Left colon (tissue), 2 donors: ENCODE measurements at regions not wholly inside any gene's neighbourhood (a gene's known extent, or its start where the extent isn't known, plus 50 kb on each side); places are given as distances from the start of the nearest gene placed in this dataset.

Experiments
- ATAC-seq: fragments of 200-7000 bp; cut with Tn5 transposase; one replicate; pipeline ENCODE4 v1.9.1; 2020; ENCODE audit warnings: mild to moderate bottlenecking, moderate library complexity
- DNase-seq, 2 donors: peaks; one replicate each; pipeline ENCODE4 v3.0.0-alpha.2; 2020
- intact Hi-C, 2 donors: fragments of 100-400 bp; cut with DNase I in 1 of 2; cut with micrococcal nuclease in 1 of 2; formaldehyde crosslinking; loops; one replicate each; pipeline versions ENCODE4 v1.11.2 to v1.14.0; 2022; cut with DNase I, micrococcal nuclease
- donor health status: DM: no; HTN: no; CAD: no.
- donor health status: DM: yes; HTN: yes; CAD: no.

- intact Hi-C loops: no loop called here
Observed at GRCh38 chr3:31252216-31253185, 280.2 kb upstream of the STT3B start.

GRCh38 chr3:31253782-31254181 is 278.9 kb upstream of the STT3B start:
- no peak for ATAC-seq
- intact Hi-C loops: no loop called here
- DNase-seq: no peak

More at GRCh38 chr3:31252216-31253185, 280.2 kb upstream of the STT3B start:
- ATAC-seq: no peak
- DNase-seq: no peak

GRCh38 chr3:31254483-31254882 is 278.2 kb upstream of the STT3B start:
- DNase-seq (no peak), ATAC-seq (no peak)
- intact Hi-C loops: no loop called here

GRCh38 chr3:31255007-31255581 is 277.6 kb upstream of the STT3B start:
- ATAC-seq (peak; percentile 97), DNase-seq (no peak)
- intact Hi-C loops: no loop called here

- DNase-seq (no peak), ATAC-seq (no peak)
- intact Hi-C loops: no loop called here
Observed at GRCh38 chr3:31262201-31262600, 270.5 kb upstream of the STT3B start.

- DNase-seq: no peak
- ATAC-seq: no peak
- intact Hi-C loops: no loop called here
Observed at GRCh38 chr3:31263897-31264296, 268.8 kb upstream of the STT3B start.

- ATAC-seq (peak; percentile 48), DNase-seq (no peak)
- intact Hi-C loops: no loop called here
Observed at GRCh38 chr3:31265646-31266428, 266.9 kb upstream of the STT3B start.

GRCh38 chr3:31268868-31269267 is 263.9 kb upstream of the STT3B start:
- ATAC-seq (no peak), DNase-seq (no peak)
- intact Hi-C loops: no loop called here

- intact Hi-C loops: no loop called here
- no peak for DNase-seq
- no peak for ATAC-seq
Observed at GRCh38 chr3:31270010-31270409, 262.7 kb upstream of the STT3B start.

GRCh38 chr3:31274326-31275024 is 258.2 kb upstream of the STT3B start:
- DNase-seq (no peak), ATAC-seq (no peak)
- intact Hi-C loops: no loop called here

- intact Hi-C loops: no loop called here
- no peak for DNase-seq
- ATAC-seq: no peak
Observed at GRCh38 chr3:31275038-31275572, 257.6 kb upstream of the STT3B start.

- intact Hi-C loops: no loop called here
- no peak for ATAC-seq
- DNase-seq: no peak
Observed at GRCh38 chr3:31275583-31275982, 257.1 kb upstream of the STT3B start.

- no peak for DNase-seq
- ATAC-seq: no peak
- intact Hi-C loops: no loop called here
Observed at GRCh38 chr3:31277582-31277981, 255.1 kb upstream of the STT3B start.

GRCh38 chr3:31278532-31278931 is 254.2 kb upstream of the STT3B start:
- intact Hi-C loops: no loop called here
- DNase-seq: no peak
- no peak for ATAC-seq

GRCh38 chr3:31284776-31285175 is 247.9 kb upstream of the STT3B start:
- intact Hi-C loops: no loop called here
- no peak for ATAC-seq
- DNase-seq: no peak

GRCh38 chr3:31285833-31286486 is 246.8 kb upstream of the STT3B start:
- DNase-seq: no peak
- intact Hi-C loops: no loop called here
- no peak for ATAC-seq

GRCh38 chr3:31288224-31288623 is 244.5 kb upstream of the STT3B start:
- intact Hi-C loops: no loop called here
- ATAC-seq: no peak
- no peak for DNase-seq

- intact Hi-C loops: no loop called here
- DNase-seq (no peak), ATAC-seq (peak; percentile 44)
Observed at GRCh38 chr3:31288641-31289100, 244.1 kb upstream of the STT3B start.
